D721Med (cell line): ENCODE measurements at regions not wholly inside any gene's neighbourhood (a gene's known extent, or its start where the extent isn't known, plus 50 kb on each side); places are given as distances from the start of the nearest gene placed in this dataset.
"Not testable (repeated sequence)": the region's sequence is repeated elsewhere in the genome, so short reads cannot be mapped to it uniquely, and the experiment has no call there.

Source experiments
- DNase-seq: peaks from one replicate; pipeline ENCODE4 v3.0.0; 2011; ENCODE audit warnings: low spot score; ENCODE audit not compliant: insufficient read length
- FAIRE-seq: peaks from 2 replicates; lab custom pipeline; 2011; peaks lifted over from hg19 to GRCh38; lab: Jason Lieb, UNC
- CTCF ChIP-seq: IDR thresholded peaks from 2 replicates; pipeline ENCODE4 v1.5.1; 2012; ENCODE audit warnings: mild to moderate bottlenecking, control low read depth; ENCODE audit not compliant: insufficient read depth; ENCODE audit errors: missing control alignments

- FAIRE-seq (no peak), DNase-seq (no peak)
- no peak for TF ChIP-seq CTCF
Measured at GRCh38 chr3:110614186-110614585, 457.4 kb upstream of the NECTIN3 start.

- TF ChIP-seq CTCF, result no peak
- DNase-seq (no peak), FAIRE-seq (no peak)
Measured at GRCh38 chr3:110615454-110615853, 456.2 kb upstream of the NECTIN3 start.

GRCh38 chr3:110618512-110619226 is 452.9 kb upstream of the NECTIN3 start:
- DNase-seq (no peak), FAIRE-seq (no peak)
- no peak for TF ChIP-seq CTCF

- DNase-seq (no peak), FAIRE-seq (no peak)
- no peak for TF ChIP-seq CTCF
Measured at GRCh38 chr3:110620118-110620517, 451.5 kb upstream of the NECTIN3 start.

- no peak for TF ChIP-seq CTCF
- FAIRE-seq (no peak), DNase-seq (no peak)
Measured at GRCh38 chr3:110623571-110623970, 448.0 kb upstream of the NECTIN3 start.

GRCh38 chr3:110624576-110624975 is 447.0 kb upstream of the NECTIN3 start:
- TF ChIP-seq CTCF, result no peak
- no peak for DNase-seq

GRCh38 chr3:110625201-110625747 is 446.3 kb upstream of the NECTIN3 start:
- TF ChIP-seq CTCF, result no peak
- DNase-seq (no peak), FAIRE-seq (no peak)

More at GRCh38 chr3:110624576-110624975, 447.0 kb upstream of the NECTIN3 start:
- no peak for FAIRE-seq

GRCh38 chr3:110626652-110627111 is 444.9 kb upstream of the NECTIN3 start:
- not testable (repeated sequence) for FAIRE-seq

More at GRCh38 chr3:110626652-110627111, 444.9 kb upstream of the NECTIN3 start:
- DNase-seq, result not testable (repeated sequence)
